IPS-18c (cell line): ENCODE measurements at regions not wholly inside any gene's neighbourhood (a gene's known extent, or its start where the extent isn't known, plus 50 kb on each side); places are given as distances from the start of the nearest gene placed in this dataset.
"Not testable (repeated sequence)": the region's sequence is repeated elsewhere in the genome, so short reads cannot be mapped to it uniquely, and the experiment has no call there.

ENCODE experiments used
- H3K4me3 ChIP-seq: 2 replicates; pipeline ENCODE4 v1.7.0; 2013; ENCODE audit warnings: low read depth, mild to moderate bottlenecking, low read length, moderate library complexity; ENCODE audit not compliant: insufficient read depth
- H3K9me3 ChIP-seq: one replicate; pipeline ENCODE4 v1.6.1; 2013; ENCODE audit warnings: mild to moderate bottlenecking, low read length, moderate library complexity; ENCODE audit not compliant: control insufficient read depth, insufficient read depth

DNA sequence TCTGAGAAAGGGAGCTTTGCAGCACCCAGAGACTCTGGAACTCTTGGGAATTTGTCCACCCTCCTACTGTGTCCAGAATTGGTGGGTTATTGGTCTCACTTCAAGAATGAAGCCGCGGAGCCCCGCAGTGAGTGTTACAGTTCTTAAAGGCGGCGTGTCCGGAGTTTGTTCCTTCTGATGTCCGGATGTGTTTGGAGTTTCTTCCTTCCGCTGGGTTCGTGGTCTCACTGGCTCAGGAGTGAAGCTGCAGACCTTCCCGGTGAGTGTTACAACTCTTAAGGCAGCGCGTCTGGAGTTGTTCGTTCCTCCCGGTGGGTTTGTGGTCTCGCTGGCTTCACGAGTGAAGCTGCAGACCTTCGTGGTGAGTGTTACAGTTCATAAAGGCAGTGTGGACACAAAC is 824.7 kb downstream of the LRRTM4 start:
- H3K9me3 ChIP-seq, H3K4me3 ChIP-seq: not testable (repeated sequence)

DNA sequence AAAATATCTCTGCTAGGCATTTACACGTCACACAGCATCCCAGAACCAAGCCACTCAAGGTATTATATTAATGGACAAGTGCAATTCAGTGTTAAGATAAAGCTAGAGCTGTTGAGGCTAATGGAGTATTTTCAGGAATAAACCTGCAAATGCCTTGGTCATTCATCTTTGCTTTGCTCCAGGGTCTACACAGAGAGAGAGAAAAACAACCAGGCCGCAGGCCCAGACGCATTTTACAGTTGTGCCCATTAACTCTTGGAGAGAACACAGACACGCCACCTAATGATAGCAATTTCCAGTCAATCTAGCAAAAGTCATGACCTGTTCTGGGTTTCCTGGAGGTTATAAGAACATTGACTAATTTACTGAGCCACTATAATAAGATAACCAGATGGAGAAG is 829.3 kb downstream of the LRRTM4 start:
- no peaks in the 10 kb centered on the region for H3K9me3 ChIP-seq
- no peak overlapping the region for H3K4me3 ChIP-seq

DNA sequence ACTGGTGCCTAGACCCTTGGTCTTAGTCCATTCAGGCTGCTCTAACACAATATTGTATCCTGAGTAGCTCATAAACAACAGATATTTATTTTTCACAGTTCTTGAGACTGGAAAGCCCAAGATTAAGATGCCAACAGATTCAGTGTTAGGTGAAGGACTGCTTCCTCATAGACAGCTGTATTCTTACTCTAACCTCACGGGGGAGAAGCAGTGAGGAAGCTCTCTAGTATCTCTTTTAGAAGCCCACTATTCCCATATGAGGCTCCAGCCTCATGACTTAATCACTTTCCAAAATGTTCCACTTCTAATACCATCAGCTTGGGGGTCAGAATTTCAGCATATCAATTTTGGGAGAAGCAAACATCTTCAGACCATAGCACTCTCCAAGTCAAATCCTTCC is 833.4 kb downstream of the LRRTM4 start:
- H3K4me3 ChIP-seq = no peak overlapping the region
- no peaks in the 10 kb centered on the region for H3K9me3 ChIP-seq

DNA sequence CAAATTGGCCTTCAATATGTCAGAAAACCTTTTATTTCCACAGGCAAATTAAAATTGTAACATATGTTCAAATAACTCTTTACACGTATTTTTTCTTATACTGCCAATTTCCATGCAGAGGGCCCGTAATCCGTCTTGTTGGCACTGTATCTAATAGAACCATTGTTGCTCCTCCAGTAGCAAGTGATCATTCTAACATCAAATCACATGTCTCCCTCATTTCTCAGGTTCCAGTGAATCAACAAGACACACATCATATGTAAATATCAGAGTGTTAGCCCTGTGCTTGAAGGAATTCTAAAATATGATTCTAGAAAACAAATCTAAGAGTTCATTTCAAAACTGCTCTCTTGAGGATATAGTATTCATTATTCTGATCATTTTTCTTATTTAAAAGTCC is 834.3 kb downstream of the LRRTM4 start:
- Histone ChIP-seq H3K9me3 (no peaks in the 10 kb centered on the region), H3K4me3 (no peak overlapping the region)

DNA sequence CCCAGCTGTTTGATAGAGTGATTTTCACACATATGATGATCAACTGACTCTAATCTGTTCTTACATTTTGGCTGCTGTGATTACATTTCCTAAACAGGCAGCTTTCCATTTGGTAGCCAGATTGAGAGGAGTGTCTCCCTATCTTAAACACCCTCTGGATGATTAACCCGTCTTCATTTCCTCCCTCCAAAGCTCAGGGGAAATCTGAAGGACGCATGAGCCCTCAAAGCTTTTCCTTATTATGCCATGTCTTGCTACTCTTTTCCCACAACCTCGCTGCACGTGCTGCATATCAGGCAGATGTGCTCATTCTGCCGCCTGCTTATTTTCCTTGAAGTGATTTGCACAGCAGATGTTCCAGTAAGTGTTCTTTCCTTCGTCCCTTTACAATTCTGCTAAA is 837.4 kb downstream of the LRRTM4 start:
- no peak overlapping the region for H3K4me3 ChIP-seq
- H3K9me3 ChIP-seq = no peaks in the 10 kb centered on the region

DNA sequence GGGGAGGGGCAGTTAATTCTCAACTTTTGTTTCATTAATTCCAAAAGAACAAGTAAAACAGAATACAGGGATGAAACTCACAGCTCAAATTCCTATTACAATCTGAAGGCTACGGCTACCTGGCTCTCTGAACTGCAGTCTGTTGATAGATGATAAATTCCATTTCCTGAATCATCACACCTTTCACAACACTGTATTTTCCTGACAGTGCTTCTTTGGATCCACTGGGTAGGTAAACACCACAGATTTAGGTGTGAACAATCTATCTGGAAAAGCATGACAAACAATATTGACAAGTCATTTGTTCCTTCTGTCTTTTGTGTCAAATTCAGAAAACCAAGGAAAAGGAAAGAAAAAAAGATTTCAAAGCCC is 843.2 kb downstream of the LRRTM4 start:
- Histone ChIP-seq H3K9me3 (no peaks in the 10 kb centered on the region), H3K4me3 (no peak overlapping the region)

DNA sequence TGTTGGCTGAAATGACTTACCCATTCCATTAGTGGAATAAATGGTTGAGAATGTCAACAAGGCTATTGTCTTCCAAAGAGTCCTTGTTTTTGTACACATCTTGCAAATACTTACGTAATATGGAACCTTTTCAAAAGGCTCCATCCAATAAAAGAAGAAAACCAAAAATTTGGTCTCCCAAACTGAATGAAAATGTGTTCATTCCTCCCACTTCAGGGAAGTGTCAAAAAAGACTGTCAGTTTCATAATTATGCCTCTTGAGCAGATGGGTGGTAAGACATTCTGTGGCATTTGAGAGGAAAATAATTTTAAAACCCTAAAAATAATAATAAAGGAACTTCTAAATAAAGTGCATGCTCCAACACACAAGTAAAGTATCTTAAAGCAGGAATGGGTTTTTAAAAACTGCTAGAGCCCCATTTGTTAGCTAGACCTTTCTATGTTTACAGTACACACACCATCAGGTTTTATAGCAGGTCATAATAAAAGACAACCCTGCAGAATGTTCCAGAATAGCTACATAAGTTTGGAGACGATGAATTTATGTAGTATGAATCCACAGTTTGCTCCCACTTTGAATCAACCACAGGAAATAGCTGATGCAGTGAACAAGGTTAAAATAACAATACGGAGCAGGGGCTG is 843.7 kb downstream of the LRRTM4 start:
- H3K9me3 ChIP-seq = no peaks in the 10 kb centered on the region
- no peak overlapping the region for H3K4me3 ChIP-seq

DNA sequence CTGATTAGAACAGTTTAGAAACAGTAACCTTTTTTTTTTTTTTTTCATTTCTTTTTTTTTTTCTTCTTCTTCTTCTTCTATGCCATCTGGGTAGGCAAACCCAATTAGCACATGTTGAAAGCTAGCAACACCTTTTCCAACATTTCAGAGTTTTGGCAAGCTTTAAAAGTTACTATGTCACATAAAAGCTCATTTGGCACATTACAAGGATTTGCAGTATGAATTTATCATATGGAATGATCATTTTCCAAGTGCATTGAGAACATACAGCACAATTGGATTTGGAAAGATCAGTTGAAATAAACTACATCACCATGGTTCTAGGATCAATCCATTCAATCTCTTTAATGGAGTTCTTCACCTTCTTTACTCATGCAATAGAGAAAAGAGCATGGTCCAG is 847.0 kb downstream of the LRRTM4 start:
- Histone ChIP-seq H3K9me3 (no peaks in the 10 kb centered on the region), H3K4me3 (no peak overlapping the region)

DNA sequence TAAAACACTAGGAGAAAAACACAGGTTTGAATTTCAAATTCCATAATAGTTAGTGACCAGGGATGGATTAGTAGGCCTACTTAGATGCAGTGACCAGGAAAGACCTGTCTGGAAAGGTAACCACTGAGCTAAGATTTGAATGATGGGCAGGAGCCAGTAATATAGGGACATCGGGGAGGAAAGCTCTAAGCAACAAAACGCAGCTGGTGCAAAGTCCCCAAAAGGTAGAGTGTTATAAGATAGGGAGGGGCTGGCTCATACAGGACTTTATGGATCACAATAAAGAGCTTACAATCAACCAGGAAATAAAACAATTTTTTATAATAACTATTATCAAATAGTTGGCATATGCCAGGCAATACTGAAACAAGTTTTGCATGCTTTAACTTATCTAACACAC is 849.4 kb downstream of the LRRTM4 start:
- H3K9me3 ChIP-seq = no peaks in the 10 kb centered on the region
- no peak overlapping the region for H3K4me3 ChIP-seq

DNA sequence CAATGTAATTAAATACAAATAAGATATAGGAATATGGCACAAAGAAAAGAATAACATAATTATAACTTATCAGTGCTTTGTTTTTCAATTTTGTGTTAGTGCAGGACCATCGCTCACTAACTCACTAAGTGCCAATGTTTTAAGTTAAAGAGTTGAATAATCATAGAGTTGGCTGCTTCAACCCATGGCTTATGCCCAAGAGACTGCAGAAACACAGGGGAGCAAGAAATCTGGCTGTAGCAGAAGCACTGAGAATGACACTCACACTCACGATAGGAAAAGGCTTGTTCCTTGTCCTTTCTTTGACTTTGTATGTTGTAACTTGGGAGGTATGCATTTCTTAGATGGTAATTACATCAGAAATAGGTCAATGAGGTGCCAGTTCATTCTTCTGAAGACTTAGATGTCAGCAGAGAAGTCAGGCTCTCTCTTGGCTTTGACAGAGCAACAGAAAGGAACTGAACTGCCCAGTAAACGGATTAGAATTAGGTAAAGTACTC is 852.2 kb downstream of the LRRTM4 start:
- no peaks in the 10 kb centered on the region for H3K9me3 ChIP-seq
- H3K4me3 ChIP-seq = no peak overlapping the region

DNA sequence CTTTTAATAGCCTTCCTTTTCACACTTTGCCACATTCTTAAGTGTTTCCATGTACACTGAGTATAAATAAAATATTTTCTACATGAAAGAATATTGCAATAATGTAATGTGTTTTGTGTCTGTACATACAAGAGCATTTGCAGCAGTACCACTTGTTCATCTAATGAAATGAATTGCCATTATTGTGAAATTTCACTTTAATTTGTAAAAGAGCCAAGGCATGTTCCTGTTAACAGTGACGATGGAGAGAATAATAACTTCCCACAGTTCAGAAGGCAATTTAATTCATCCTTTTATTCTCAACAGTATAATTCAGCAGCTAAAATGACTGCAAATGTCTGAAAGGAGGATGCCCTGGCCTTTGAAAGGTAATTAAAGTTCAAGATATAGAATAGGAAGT is 853.9 kb downstream of the LRRTM4 start:
- no peak overlapping the region for H3K4me3 ChIP-seq

DNA sequence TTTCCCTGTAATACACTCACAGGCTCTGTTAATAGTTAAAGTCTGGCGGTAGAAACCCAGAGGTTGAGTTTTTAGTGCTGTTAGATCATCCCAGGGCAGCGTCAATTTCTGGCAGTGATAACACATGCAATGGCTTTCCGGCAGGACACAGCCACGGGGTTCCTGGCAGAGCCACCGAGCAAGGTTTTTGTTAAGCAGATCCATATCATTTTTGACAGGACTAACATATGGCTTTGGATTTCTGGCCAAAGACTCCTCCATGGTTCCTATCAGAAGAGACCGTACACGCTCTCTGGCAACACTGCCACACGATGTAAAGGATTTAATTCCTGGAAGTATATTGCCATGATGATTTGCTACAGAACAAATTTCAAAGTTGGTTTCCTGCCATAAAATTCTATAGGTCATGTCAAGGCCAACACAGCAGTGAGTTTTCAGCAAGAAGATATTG is 854.3 kb downstream of the LRRTM4 start:
- Histone ChIP-seq H3K4me3 (no peak overlapping the region), H3K9me3 (no peaks in the 10 kb centered on the region)

More for the DNA sequence above, 853.9 kb downstream of the LRRTM4 start:
- no peaks in the 10 kb centered on the region for H3K9me3 ChIP-seq

DNA sequence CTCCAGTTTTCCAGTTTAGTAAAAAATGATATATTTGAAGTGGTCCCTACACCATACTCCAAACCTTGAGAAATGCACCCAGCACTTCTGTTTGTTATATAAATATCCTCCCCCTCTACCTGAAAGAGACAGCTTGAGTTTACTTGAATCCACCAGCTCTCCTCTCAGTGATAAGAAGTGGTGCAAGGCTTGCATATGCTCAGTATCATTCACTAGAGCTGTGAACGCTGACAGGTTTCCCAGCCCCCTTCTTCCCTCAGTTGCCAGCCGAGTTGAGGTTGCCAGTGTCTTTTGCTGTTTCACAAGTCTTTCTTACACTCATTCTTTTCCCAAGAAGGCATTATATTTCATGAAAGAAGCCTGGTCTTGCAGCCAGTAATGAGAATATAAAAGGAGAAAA is 880.0 kb downstream of the LRRTM4 start:
- H3K4me3 ChIP-seq = no peak overlapping the region
- no peaks in the 10 kb centered on the region for H3K9me3 ChIP-seq

DNA sequence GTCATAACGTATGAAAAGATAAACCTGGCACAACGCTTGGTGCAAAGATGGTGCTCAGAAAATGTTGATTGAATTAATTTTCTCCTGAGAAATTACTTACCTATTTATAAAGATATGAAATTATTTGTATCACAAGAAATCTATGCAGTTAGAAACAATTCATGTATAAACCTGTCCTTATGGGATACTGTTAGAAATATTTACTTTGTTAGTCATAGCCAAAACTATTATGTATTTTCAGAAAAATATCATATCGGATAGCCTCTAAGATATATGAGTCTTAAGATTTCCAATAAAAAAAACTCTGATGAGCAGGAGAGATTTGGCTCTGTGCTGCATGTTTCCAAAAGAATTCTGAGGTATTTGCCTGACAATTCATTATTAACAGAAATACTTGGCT is 880.7 kb downstream of the LRRTM4 start:
- Histone ChIP-seq H3K9me3 (no peaks in the 10 kb centered on the region), H3K4me3 (no peak overlapping the region)

DNA sequence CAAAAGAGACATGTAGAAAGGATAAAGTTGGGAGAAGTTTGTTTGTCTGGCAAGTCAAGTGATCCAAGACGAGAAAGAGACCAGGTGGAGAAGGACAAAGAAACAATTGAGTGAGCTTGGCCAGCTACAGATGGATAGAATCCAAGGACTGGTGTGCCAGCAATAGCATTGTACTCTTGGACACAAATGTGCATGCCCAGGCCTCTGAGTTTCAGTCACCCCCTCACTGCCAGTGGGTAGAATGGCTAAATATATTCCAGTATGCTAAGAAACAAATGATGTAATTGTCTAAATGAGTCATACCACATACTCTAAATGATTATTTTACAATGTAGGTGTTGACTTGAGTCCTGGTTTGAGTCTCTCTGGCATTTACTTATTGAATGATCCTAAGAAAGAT is 881.3 kb downstream of the LRRTM4 start:
- H3K9me3 ChIP-seq = no peaks in the 10 kb centered on the region

DNA sequence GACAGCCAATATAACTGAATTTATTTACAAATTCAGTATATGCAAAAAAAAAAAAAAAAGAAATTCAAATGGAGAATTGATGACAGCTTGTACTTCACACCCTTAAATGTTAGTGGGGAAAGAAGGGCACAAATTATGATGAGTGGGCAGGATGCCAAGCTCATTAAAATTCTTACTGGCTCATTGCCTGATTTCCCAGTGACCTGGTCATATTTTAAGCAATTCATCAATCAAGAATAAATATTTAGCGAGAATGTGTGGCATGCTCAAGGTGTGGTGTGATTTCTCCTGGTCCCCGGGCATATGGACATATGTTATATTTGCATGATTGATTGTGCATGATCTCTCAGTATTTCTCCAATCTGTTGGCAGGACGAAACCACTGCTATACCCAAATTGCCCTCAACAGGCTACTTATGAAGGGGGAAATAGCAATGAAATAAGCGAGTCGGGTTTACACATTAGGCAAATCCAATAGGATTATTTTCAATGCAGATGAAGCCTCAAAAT is 883.0 kb downstream of the LRRTM4 start:
- H3K9me3 ChIP-seq = no peaks in the 10 kb centered on the region
- no peak overlapping the region for H3K4me3 ChIP-seq

More for the DNA sequence above, 881.3 kb downstream of the LRRTM4 start:
- no peak overlapping the region for H3K4me3 ChIP-seq

DNA sequence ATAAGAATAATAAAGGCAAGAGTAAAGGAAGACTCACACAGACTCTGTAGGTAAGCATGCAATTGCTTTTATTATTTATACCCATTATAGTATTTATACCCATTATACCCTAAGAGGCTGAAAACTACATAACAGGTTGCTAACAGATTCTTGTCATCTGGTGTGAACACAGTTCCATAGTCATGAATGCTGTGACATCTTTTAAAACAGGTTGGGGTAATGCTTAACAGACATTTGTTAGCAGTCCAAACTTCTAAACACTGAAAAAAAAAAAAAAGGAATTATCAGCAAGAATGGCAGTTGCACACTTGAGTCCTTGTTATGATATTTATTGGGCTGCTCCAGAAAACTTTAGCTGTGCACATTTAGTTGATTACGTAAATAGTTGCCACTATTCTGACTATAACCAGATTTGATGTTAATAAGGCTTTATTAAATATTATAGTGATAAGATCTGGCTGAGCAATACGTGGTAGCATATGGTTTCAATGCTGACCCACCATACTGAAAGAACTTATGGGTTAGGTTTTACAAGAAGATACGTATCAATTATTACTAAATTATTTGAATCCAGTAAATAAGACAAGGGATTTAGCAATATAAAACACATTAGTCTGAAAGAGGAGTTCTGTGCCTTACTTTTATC is 888.8 kb downstream of the LRRTM4 start:
- Histone ChIP-seq H3K9me3 (no peaks in the 10 kb centered on the region), H3K4me3 (no peak overlapping the region)

DNA sequence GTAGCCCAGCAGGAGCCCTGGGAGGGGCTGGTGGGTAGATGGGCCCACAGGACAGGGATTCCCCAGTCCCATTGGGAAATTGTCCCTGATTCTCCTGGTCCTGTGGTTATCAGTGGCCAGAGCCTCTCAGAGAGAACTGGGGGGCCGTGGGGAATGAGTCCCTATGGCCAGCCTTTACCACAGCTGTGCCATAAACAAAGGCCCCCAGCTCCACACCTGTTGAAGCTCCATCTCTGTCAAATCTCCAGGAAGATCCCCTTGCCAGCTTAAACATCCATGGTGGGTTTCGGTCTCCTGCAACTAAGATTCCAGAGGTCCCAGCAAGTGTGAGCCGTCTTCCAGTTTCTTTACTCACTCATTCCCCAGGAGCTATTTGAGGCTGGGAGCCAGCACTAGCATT is 897.1 kb downstream of the LRRTM4 start:
- no peaks in the 10 kb centered on the region for H3K9me3 ChIP-seq
- no peak overlapping the region for H3K4me3 ChIP-seq

DNA sequence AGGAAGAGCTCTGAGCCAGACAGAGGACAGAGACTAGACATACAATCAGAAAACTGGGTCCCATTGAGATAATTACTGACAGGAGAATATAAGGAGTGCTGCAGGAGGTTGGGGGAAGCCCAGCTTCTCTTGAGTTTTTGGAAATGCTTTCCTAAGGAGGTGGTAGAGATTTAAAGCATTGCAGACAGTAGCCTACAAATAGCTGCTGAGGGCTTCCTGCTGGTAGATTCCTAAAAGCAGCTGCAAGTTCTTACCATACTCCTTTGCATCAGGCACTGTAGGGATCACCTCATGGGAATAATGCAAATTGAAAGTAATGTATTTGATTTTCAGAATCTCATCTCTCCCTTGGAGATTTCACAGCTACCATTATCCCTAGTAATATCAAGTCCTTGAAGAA is 902.6 kb upstream of the GCFC2 start:
- Histone ChIP-seq H3K9me3 (no peaks in the 10 kb centered on the region), H3K4me3 (no peak overlapping the region)
